GM18909 (cell line): ENCODE measurements at regions not wholly inside any gene's neighbourhood (a gene's known extent, or its start where the extent isn't known, plus 50 kb on each side); places are given as distances from the start of the nearest gene placed in this dataset.

Source experiments
- ATAC-seq: cut with Tn5 transposase; IDR thresholded peaks from one replicate; pipeline ENCODE4 v1.9.1; 2021; ENCODE audit warnings: mild to moderate bottlenecking; ENCODE audit not compliant: unreplicated experiment, poor library complexity

- ATAC-seq: no peak
These were observed 64.4 kb upstream of the FZD10 start for GRCh38 chr12:130097798-130098255.

GRCh38 chr12:130098301-130099005, 63.8 kb upstream of the FZD10 start:
- ATAC-seq: no peak

GRCh38 chr12:130100634-130101362, 61.5 kb upstream of the FZD10 start:
- ATAC-seq: no peak

- no peak for ATAC-seq
These were observed 60.9 kb upstream of the FZD10 start for GRCh38 chr12:130101370-130101769.

- ATAC-seq: no peak
These were observed 60.0 kb upstream of the FZD10 start for GRCh38 chr12:130102266-130102665.

GRCh38 chr12:130104571-130105106, 57.6 kb upstream of the FZD10 start:
- ATAC-seq: no peak

GRCh38 chr12:130109062-130109945, 53.0 kb upstream of the FZD10 start:
- ATAC-seq: no peak

GRCh38 chr12:130110914-130111313, 51.4 kb upstream of the FZD10 start:
- no peak for ATAC-seq

- ATAC-seq: no peak
These were observed 50.2 kb upstream of the FZD10 start for GRCh38 chr12:130111965-130112496.
